Omental fat pad (tissue), 3 donors: ENCODE measurements at regions not wholly inside any gene's neighbourhood (a gene's known extent, or its start where the extent isn't known, plus 50 kb on each side); places are given as distances from the start of the nearest gene placed in this dataset.

ENCODE experiments used
- ATAC-seq: fragments of 150-250 bp; one replicate; pipeline ENCODE4 v1.9.1; 2016; ENCODE audit warnings: mild to moderate bottlenecking, moderate library complexity; ENCODE audit not compliant: low FRiP score
- DNase-seq: peaks from one replicate; pipeline ENCODE4 v3.0.0-alpha.2; 2019; ENCODE audit warnings: low spot score
- CTCF ChIP-seq, 3 donors: fragments of 450-650 bp; IDR thresholded peaks; one replicate each; pipeline ENCODE4 v1.5.1; 2016 to 2017; ENCODE audit warnings: antibody characterized with exemption in 3 of 3, mild to moderate bottlenecking in 3 of 3, moderate library complexity in 2 of 3

- TF ChIP-seq CTCF (IDR thresholded peaks at IDR 0.05) = no peak
- ATAC-seq (peak; percentile 85), DNase-seq (no peak)
These were observed 59.4 kb downstream of the MAGEF1 start for GRCh38 chr3:184652465-184652864.

DNA sequence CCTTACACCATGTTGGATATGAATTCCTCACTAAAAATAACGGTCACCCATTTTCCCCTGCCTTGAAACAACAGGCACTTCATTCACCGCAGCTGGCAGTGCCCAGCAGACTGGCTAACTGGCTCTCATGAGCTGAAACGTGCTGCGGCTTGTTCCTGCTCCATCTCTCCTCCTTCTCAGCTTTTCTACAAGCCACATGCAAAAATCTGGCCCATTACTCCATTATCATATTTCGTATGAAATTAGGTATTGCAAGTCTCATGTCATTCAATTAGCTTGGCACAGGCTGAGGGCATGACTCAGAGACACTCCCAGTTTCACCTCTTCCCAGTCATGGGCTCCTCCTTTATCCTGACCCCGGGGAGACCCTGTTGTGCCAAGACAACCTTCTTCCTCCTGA lies 60.0 kb downstream of the MAGEF1 start:
- DNase-seq = no peak
- ATAC-seq = peak; percentile 85
- no peak for TF ChIP-seq CTCF (IDR thresholded peaks at IDR 0.05)

DNA sequence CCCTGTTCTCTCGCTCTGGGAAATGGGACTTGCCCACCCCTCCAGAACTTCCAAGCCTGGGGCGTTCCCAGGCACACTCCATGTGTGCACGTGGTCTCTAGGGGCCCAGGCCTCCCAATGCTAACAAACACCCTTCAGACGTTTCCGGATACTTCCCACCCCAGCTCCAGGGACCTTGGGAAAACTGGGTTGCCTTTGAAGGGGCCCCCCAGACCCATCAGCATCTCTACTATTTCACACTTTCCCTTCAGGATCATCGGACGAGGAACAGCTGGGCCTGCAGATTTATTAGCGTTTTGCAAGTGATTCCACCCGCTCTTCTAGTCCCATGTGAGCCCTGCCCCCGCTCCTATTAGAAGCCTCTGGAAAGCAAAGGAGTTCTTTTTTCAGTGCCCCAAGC lies 63.2 kb downstream of the MAGEF1 start:
- DNase-seq (no peak), ATAC-seq (no peak)
- no peak for TF ChIP-seq CTCF (IDR thresholded peaks at IDR 0.05)

- DNase-seq (no peak), ATAC-seq (no peak)
- no peak for TF ChIP-seq CTCF (IDR thresholded peaks at IDR 0.05)
These were observed 64.4 kb downstream of the MAGEF1 start for GRCh38 chr3:184647405-184647936.

GRCh38 chr3:184645336-184645735 lies 66.5 kb downstream of the MAGEF1 start:
- ATAC-seq = peak; percentile 70

DNA sequence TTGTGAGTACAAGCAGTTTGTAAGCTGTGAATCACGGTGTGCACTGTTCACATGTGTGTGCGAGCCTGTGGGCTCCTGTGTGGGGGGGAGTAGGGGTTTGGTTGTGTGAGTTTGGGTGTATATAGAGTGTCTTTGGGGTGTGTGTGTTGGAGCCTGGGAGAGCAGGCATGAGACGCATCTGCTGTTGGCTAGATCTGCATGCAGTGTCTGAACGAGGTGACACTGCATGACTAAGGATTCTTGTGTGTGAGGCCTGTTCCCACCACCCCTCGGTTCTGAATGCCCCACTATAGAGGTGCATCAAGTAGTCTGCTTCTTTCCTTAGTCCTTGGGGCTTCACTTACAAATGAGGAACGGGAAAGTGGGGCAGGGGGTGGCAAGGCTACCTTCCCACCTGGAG lies 68.4 kb downstream of the MAGEF1 start:
- no peak for TF ChIP-seq CTCF (IDR thresholded peaks at IDR 0.05)
- DNase-seq (no peak), ATAC-seq (no peak)

More at GRCh38 chr3:184645336-184645735, 66.5 kb downstream of the MAGEF1 start:
- no peak for DNase-seq
- no peak for TF ChIP-seq CTCF (IDR thresholded peaks at IDR 0.05)

- no peak for ATAC-seq
- DNase-seq = no peak
- TF ChIP-seq CTCF (IDR thresholded peaks at IDR 0.05) = no peak
These were observed 69.1 kb downstream of the MAGEF1 start for GRCh38 chr3:184642631-184643285.
